GM21360 (cell line): ENCODE measurements at regions not wholly inside any gene's neighbourhood (a gene's known extent, or its start where the extent isn't known, plus 50 kb on each side); places are given as distances from the start of the nearest gene placed in this dataset.

Experiments
- ATAC-seq: cut with Tn5 transposase; IDR thresholded peaks from one replicate; pipeline ENCODE4 v1.9.1; 2021; ENCODE audit warnings: mild to moderate bottlenecking, moderate library complexity; ENCODE audit not compliant: unreplicated experiment

DNA sequence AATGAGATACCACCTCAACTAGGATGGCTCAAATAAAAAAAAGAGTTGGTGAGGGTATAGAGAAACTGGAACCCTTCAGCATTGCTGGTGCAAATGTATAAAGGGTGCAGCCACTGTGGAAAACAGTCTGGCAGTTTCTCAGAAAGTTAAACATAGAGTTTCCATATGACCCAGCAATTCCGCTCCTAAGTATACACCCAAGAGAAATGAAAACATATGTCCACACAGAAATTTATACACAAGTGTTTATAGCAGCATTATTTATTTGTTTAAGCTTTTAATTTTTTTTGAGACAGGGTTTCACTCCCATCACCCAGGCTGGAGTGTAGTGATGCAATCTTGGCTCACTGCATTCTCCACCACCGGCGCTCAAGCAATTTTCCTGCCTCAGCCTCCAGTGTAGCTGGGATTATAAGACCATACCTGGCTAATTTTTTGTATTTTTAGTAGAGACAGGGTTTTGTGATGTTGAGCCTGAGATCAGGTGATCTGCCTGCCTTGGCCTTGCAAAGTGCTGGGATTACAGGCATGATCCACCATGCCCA, 118.2 kb upstream of the KIF5B start:
- ATAC-seq: no peak

DNA sequence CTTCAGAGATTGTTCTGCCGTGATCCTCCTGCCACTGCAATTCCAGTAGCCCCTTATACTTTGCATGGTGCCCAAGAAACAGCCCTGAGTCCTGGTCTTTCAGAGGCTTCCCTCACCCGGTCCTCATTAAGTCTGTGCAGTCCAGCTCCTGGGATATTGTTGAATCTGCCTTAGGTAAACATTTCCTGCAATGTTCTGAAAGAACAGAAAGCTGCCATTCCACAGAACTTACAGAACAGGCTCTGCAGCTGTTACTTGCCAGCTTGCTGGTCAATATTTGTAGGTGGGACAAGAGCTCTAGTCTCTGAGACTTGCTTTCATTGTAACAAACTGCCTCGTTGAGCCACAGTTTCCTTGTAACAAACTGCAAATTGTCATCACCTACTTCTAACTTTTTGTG, 115.0 kb upstream of the KIF5B start:
- no peak for ATAC-seq

DNA sequence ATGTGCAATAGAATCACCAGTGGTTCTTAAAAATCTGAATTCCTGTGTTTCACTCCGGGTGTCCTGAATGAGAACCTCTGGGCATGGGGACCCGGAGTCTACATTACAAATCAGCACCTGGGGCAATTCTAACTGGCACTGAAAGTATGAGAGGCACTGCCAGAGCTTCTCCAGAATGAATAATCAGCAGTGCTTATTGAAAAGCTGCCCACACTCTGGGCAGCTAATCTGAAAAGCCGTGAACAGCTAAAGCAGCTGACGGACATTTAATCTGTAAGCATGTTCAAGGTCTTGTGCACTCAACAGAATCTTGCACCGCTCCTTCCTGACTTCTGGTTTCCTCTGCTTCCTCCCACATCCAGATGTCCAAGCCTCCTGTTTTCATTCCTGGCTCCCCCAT, 113.3 kb upstream of the KIF5B start:
- ATAC-seq: no peak

DNA sequence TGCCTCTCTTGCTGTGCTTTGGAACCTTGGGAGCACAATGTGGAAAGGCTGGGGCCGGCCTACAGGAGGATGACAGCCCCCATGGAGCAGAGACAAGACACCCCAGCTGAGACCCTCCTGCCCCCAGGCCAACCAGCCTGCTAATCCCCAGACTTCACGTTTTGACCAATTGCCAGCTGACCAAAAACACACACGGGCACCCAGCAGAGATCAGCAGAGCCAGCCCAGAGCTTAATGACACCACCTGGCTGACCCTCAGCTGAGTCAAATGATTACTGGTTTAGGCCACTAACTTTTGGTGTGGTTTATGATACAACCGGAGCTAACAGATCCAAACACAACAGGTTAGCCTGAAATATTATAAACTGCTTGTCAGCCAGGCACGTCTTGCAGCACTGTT, 111.2 kb upstream of the KIF5B start:
- ATAC-seq: no peak

DNA sequence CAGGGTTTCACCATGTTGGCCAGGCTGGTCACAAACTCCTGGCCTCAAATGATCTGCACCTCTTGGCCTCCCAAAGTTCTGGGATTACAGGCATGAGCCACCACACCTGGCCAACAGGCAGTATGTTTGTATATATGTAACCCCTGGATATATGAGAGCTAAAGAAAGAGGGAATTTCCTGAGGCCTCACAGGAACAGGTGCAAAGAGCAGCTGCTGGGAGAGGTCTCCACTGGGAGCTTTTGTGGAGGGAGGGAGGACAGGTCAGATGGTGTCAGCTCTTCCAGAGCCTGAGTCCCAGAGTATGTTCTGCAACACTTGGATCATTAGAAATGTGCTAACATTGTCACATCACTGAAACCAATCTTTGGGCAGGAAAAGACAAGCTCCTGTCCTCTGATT, 110.1 kb upstream of the KIF5B start:
- ATAC-seq: no peak

DNA sequence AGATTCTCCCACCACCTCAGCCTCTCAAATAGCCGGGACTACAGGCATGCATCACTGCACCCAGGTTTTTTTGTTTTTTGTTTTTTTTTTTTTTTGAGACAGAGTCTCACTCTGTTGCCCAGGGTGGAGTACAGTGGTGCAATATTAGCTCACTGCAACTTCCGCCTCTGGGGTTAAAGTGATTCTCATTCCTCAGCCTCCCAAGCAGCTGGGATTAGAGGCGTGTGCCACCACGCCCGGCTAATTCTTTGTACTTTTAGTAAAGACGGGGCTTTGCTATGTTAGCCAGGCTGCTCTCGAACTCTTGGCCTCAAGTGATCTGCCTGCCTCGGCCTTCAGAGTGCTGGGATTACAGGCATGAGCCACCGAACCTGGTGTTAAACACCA, 107.5 kb upstream of the KIF5B start:
- no peak for ATAC-seq

DNA sequence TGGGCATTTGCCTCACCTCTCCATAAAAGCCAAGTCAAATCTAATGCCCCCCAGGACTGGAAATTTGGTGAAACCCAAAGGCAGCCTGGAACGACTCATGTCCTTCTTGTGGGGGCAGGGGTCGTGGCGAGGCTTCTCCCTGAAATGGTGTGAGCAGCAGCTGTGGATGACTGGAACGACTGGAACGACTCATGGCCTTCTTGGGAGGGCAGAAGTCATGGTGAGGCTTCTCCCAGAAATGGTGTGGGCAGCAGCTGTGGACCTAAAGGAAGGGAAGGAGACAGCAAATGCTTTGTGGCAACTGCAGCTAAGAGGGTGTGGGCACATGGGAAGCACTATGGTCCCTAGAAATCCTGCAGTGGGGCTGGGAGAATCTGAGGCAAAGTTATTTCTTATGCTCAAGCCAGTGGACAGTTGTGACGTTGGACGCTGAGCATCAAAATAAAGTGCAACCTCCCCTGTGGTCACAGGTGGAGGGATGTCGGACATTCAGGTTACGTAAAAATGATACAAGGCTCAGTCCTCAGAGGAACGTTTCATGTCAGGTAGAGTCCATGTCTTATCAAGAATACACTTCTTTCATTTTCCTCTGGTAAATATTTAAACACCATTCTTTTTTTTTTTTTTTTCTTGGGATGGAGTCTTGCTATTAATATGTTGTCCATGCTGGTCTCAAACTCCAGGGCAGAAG, 107.0 kb upstream of the KIF5B start:
- no peak for ATAC-seq

DNA sequence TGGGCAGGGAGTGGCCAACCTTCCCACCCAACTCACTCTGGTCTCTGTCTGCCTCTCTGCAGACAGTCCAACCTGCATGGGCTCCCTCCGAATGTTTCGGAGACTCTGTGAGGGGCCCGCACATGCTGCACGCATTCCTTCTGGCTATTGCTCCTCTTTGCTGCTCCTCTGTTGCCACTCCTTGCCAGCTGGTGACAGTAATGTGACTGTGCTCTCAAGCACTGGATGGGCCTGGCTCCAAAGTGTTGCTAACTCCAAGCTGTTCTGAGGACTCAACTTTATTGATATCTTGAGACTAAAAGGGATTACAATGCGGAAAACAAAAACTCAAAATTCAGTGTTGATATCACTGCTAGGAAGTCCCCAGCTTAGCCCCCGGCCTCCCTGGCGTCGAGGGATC, 105.4 kb upstream of the KIF5B start:
- no peak for ATAC-seq

DNA sequence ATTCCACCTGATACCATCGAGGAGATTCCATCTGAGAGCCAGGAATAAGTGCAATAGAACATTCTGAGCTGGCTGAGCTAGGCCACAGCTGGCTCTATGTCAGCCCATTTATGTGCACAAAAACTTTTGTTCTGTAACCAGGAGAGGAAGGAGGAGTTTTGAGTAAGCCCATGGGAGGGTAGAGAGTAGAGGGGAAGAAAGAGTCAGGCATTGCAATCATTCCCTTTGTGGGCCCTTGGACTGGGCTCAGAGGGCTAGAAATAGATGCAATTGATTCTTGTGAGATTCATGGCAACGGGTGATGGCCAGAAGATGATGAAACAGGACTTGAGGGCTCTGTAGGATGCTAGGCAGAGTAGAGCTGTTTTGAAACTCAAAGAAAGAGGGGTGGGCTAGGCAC, 104.6 kb upstream of the KIF5B start:
- ATAC-seq: no peak

DNA sequence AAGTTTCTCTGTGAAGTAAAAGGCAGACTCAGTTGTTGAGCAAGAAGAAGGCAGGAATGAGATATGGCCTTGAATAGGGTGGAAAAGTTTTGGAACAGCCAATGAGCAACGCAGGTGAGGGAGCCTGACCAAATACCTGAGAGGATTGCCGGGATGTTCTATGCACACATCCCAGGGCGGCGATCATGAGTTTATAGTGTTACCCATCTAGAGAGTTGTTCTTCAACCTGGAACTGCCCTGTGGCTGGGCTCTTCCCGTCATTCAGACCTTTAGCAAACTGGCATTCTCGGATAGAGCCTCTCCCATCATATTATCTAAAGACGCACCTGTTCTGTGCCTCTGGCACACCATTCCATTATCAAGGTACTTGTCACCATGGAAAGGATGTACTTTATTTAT, 103.0 kb upstream of the KIF5B start:
- ATAC-seq: no peak

DNA sequence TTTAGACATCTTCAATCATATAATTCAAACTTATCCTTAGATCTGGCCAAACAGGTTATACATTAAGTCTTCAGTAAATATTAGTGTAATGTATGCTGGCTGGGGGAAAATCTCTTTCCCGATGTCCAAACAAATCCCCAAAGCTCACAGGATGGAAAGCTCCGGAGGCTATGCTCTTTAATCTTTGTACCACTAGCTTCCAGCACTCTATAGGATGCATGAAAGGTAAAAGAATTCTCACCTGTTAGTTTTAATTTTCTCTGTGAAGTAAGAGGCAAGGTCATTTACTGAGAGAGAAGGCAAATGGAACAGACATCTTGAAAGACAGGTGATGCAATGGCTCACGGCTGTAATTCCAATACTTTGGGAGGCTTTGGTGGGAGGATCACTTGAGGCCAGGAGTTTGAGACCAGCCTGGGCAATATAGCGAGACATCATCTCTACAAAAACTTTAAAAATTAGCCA, 99.8 kb upstream of the KIF5B start:
- ATAC-seq: no peak

DNA sequence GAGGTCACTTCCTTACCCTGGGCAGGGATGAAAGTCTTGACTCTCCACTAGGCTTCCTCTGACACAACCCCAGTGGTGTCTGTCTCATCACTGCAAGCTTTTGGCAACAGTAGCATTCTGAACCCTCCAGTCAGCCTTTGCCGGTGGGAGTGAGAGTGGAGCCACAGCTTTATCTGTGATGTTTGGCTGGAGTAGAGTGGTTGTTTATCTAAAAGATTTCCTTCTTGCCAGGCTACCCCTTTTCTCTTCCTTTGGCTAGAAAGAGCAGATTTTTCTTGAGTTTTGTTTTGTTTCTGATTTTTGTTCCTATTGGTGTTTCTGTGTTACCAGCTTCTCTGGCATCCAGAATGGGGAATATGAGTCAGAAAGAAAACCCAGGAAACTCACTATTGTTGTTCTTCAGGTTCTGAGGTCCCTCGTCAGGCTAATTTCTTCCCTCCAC, 98.9 kb upstream of the KIF5B start:
- ATAC-seq: no peak

DNA sequence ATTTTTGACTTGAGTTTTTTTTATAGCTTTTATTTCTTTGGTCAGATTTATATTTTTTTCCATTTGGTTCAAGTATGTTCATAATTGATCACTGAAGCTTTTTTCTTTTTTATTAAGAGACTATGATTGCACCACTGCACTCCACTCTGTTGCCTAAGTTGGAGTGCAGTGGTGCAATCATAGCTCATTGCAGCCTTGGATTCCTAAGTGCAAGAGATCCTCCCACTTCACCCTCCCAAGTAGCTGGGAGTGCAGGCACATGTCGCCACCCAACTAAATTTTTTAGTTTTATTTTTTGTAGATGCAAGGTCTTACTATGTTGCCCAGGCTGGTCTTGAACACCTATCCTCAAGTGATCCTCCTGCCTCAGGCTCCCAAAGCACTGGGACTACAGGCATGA, 97.7 kb upstream of the KIF5B start:
- no peak for ATAC-seq

DNA sequence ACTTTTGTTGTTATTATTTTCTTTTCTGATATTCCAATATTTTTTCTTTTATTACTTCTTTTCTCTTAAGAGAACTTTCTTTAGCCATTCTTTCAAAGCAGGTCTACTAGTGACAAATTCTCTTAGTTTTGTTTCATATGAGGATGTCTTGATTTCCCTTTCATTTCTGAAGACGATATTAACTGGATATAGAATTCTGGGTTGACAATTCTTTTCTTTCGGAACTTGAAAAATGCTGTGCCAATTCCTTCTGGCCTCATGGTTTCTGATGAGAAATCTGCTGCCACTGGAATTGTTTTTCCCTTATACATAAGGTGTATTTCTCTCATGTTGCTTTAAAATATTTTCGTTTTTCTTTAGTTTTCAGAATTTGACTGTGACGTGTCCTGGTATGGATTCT, 97.0 kb upstream of the KIF5B start:
- ATAC-seq: no peak

DNA sequence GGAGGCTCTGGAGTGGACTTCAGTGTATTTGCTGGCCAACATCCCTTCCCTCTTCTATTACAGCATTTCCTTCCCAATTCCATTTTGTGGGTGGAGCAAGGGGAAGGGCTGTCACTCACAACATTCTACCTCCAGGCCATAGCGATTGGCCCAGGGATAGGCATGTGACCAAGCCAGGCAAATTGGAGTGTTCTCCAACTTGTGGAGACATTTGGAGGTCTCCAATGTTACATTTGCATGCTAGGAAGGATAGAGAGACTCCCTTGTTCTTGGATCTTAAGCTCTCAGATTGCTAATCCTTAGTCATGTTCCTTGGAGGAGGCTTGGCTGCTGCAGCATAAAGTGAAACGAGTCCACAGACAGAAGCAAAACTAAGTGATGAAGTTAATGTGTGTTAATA, 95.6 kb upstream of the KIF5B start:
- no peak for ATAC-seq

DNA sequence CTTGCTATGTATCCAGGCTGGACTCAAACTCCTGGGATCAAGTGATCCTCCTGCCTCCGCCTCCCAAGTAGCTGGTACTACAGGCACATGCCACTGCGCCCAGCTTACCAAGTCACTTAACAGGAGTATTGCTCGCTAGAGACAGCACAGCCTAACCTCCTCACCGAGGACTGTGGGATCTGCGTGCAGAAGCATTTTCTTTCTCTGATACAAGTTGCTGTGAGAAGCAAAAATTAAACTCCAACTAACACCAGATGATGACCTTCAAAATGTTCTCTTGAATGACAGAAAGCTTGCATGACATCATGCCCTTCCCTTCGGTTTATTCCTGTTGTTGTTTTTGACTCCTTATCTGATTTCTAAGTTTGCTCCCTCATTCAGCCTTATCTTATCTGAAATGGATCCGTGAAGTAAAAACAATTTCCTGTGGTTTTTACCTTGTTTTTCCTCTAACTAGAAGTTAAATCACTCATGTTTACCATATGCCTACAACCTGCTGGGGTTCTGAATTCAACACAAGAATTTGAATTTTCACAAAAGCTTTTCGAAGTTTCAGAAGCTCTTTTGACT, 94.4 kb upstream of the KIF5B start:
- ATAC-seq: no peak

DNA sequence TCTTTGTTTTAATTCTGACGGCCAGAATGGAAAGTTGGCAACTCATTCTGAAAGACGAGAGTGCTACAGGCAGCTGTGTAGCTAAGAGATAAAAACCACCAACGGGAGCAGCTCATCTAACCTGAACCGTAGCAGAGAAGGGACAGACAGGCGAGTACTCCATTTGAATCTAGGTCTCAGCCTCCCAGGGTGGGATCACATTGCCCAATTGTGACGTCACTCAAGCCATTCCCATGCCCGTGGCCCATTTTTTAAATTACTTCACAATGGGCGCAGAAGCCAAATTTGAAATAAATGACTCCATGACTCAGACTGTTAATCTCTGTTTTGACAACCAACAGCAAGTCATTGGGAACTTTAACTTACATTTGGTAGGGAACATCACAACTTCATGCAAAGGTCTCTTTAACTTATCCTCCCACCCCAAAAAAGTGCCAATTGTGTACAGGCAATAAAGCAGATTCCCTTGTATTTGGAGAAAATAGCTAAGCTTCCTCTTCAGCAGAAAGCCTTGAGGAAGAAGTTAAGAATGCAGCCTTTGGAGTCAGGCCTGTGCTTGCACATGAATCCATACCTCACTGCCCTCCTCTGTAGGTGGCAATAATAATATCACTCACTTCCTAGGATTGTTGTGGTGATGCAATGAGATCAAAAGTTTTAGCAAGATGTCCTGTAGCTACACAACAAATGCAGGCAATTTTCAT, 93.2 kb upstream of the KIF5B start:
- peak; percentile 93 for ATAC-seq

DNA sequence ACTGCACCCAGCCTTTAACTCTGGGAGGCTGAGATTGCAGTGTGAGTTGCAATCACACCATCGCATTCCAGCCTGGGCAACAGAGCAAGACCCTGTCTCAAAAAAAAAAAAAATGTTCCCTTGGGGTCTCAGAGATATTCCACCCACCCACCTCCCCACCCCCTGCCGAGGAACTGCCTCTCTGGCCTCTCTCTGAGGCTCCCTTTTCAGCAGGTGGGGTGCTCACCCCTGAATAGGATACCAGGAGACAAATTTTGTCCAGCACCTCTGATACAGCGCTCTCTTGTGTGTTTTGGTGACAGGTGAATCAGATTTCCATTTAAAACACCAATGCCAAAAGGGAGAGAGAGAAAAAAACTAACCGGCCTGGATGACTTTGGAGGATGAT, 92.6 kb upstream of the KIF5B start:
- peak; percentile 5 for ATAC-seq

DNA sequence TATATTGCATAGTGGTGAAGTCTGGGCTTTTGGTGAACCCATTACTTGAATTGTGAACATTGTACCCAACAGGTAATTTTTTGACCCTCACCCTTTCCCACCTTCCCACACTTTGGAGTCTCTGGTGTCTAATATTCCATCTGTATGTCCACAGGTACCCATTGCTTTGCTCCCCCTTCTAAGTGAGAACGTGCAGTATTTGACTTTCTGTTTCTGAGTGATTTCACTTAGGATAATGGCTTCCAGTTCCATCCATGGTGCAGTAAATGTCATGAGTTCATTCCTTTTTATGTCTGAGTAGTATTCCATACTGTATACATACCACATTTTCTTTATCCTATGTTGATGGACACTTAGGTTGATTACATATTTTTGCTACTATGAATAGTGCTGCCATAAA, 91.5 kb upstream of the KIF5B start:
- no peak for ATAC-seq

DNA sequence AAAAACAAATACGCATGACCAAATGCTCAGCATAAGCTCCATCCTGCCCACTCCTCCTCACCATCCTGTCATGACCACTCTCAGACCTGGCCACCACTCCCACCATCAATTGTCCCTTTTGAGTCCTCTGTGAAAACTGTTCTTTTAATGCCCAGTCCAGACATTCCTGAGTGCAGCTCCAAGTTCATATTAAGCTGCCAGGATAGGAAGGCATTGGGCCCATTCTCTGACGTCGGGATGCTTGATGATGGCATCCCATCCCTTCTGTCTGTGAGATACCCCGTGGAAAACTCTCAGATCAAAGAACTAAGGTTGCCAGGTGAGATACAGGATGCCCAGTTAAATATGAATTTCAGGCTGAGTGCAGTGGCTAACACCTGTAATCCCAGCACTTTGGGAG, 89.9 kb upstream of the KIF5B start:
- ATAC-seq: no peak

DNA sequence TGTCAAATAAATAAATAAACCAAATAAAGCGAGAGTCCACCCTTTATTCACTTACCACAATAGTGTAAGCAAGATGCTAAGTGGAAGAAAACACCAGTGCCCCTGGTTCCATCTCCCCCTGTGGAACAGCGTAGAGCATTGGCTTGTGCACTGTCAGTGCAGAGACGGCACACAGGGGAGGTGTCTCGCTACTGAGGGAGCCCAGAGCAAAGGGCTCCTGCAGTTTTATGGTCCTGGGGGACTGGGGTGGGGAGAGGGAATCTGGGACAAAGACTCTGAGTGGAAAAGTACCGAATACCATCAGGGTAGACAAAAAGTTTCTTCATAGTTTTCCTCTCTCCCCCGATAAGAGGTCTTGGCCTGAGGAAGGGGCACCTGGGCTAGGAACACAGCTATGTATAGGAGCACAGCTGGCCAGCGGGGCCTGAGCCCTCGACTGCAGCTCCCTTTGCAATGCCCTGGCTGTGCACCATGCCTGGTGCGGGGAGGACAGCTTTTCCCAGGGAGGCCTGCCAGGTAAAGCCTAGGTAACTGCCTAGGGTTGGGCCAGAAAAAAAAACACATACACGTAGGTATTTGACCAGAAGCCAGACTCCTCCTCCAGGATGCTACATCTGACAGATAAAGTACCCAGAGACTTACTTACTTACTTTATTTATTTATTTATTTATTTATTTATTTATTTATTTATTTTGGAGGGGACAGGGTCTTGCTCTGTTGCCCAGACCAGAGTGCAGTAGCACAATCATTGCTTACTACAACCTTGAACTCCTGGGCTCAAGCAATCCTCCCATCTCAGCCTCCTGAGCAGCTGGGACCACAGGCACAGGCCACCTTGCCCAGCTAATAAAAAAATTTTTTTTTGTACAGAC, 88.8 kb upstream of the KIF5B start:
- no peak for ATAC-seq
